ENCODE measurements at regions not wholly inside any gene's neighbourhood (a gene's known extent, or its start where the extent isn't known, plus 50 kb on each side); places are given as distances from the start of the nearest gene placed in this dataset.

DNA sequence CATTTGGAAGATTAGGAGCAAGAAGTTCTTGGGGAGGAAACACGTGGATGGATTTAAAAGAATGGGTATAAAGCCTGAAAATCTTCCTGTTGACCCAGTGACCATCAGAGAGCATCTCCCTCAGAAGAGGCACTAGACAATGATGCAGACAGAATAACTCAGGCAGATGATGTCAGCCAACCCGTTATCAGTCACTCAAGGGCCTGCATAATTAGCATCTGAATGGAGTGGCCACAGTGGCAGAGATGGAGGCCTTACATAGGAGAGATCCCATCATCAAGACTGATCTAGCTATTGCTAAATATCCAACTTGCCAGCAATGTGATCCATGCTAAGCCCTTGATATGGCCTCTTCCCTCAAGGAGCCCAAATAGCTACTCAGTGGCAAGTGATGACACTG is 70.7 kb upstream of the CD82 start:
- no peaks in the 10 kb centered on the region for H3K4me1 ChIP-seq
- peaks cover 0 to 4% (median 0%) of the 10 kb centered on the region in 12 donors for H3K9me3 ChIP-seq
- no peaks in the 10 kb centered on the region for H3K27me3 ChIP-seq
- intact Hi-C loops (cut with DNase I): no loop called here
- DNase-seq (no peak), ATAC-seq (no peak)
- 70 to 81% (median 74%) methylated on average over 2 of the region's 2 CpGs for WGBS, 4 donors
- TF ChIP-seq, protein P1, sequence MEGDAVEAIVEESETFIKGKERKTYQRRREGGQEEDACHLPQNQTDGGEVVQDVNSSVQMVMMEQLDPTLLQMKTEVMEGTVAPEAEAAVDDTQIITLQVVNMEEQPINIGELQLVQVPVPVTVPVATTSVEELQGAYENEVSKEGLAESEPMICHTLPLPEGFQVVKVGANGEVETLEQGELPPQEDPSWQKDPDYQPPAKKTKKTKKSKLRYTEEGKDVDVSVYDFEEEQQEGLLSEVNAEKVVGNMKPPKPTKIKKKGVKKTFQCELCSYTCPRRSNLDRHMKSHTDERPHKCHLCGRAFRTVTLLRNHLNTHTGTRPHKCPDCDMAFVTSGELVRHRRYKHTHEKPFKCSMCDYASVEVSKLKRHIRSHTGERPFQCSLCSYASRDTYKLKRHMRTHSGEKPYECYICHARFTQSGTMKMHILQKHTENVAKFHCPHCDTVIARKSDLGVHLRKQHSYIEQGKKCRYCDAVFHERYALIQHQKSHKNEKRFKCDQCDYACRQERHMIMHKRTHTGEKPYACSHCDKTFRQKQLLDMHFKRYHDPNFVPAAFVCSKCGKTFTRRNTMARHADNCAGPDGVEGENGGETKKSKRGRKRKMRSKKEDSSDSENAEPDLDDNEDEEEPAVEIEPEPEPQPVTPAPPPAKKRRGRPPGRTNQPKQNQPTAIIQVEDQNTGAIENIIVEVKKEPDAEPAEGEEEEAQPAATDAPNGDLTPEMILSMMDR (IDR thresholded peaks at IDR 0.05): no peak
- TF ChIP-seq POLR2A (IDR thresholded peaks at IDR 0.05): no peak
- no peaks in the 10 kb centered on the region for H3K36me3 ChIP-seq
- no peak overlapping the region for H3K4me3 ChIP-seq
- no peak overlapping the region for H3K27ac ChIP-seq

DNA sequence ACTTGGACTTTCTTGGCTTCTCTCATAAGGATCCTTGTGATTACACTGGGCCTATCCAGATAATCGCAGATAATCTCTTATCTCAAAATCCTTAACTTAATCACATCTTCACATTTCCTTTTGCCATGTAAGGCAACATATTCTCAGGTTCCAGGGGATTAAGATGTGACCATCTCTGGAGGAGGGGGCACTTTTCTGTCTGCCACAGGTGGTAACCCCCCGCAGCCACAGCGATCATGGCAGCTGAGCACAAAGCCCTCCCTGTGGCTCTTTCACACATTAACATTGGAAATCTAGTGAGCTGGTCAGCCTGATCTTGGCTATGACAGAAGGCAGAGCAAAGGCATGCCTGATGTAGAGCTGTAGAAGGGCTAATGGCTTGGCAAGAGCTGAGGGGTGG is 69.1 kb upstream of the CD82 start:
- peaks cover 0 to 4% (median 0%) of the 10 kb centered on the region in 12 donors for H3K9me3 ChIP-seq
- no peaks in the 10 kb centered on the region for H3K36me3 ChIP-seq
- H3K27ac ChIP-seq: no peak overlapping the region
- no peak for DNase-seq
- intact Hi-C loops (cut with DNase I): no loop called here
- no peak for ATAC-seq
- TF ChIP-seq POLR2A (IDR thresholded peaks at IDR 0.05): no peak
- TF ChIP-seq, protein P1 (IDR thresholded peaks at IDR 0.05): no peak
- 85 to 93% (median 87%) methylated on average over 3 of the region's 3 CpGs for WGBS, 4 donors
- no peak overlapping the region for H3K4me3 ChIP-seq
- no peaks in the 10 kb centered on the region for H3K27me3 ChIP-seq
- H3K4me1 ChIP-seq: no peaks in the 10 kb centered on the region

DNA sequence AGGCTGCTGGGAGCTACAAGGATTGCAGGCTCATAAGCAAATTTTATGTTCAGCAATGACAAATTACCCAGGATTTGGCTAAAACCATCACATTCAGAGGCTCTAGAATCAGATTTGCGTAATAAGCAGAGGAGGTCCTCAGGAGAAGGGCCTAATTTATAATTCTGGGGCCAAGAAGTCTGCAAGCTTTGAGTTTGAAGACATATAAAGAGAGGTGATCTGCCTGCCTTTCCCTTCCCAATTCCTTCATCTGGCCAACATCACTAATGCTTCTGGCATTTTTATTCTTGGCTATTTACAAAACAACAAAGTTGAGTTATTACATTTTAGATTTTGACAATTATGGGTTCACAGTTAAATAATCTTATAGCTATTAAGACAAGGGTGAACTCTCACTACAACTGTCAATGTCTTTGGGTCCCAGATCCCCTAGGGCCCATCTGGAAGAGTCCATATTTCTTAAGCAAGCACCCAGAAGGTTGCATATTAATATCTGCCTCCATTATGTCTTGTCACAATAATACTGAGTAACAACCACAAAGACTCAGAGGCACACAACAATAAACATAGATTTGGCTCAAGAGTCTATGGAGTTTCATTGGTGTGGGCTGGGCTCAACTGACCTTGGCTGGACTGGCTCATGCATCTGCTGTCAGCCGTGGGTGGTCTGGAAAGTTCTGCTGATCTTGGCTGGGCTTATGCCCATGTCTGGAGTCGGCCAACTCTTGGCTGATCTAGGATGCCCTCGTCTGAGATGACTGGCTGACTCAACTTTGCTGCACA is 67.2 kb upstream of the CD82 start:
- Histone ChIP-seq H3K4me3 (no peak overlapping the region), H3K27me3 (no peaks in the 10 kb centered on the region), H3K36me3 (no peaks in the 10 kb centered on the region), H3K9me3 (peaks cover 0 to 4% (median 0%) of the 10 kb centered on the region in 12 donors), H3K27ac (no peak overlapping the region), H3K4me1 (no peaks in the 10 kb centered on the region)
- intact Hi-C loops (cut with DNase I): no loop called here
- WGBS, 4 donors: 73 to 91% (median 82%) methylated on average over 4 of the region's 4 CpGs
- peak in 2 of 4 donors; percentile 32 to 45 for ATAC-seq
- no peak for TF ChIP-seq POLR2A (IDR thresholded peaks at IDR 0.05)
- TF ChIP-seq, protein P1 (IDR thresholded peaks at IDR 0.05): no peak
- DNase-seq: no peak

DNA sequence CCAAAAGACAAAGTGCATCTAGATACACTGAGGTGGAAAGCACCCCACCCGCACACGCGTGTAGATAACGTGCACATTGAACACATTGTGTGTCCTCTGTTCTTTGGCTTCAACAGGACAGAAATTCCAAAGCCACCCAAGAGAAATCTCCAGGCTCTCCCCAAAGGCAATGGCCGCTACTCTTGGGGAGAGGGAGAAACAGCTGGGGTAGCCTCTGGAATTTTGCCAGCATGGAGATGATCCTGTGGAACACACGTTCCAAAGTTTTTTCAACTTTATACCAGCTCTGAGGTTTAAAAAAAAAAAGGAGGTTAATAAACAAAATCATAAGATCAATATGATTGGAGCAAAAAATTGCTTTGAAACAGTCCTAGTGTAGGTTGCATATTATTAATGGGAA is 63.0 kb upstream of the CD82 start:
- Histone ChIP-seq H3K9me3 (peaks cover 0 to 5% (median 0%) of the 10 kb centered on the region in 12 donors), H3K4me1 (no peaks in the 10 kb centered on the region), H3K4me3 (no peak overlapping the region), H3K27ac (no peak overlapping the region), H3K27me3 (no peaks in the 10 kb centered on the region), H3K36me3 (no peaks in the 10 kb centered on the region)
- WGBS, 4 donors: 86 to 90% (median 87%) methylated on average over 6 of the region's 6 CpGs
- no peak for TF ChIP-seq POLR2A (IDR thresholded peaks at IDR 0.05)
- TF ChIP-seq, protein P1 (IDR thresholded peaks at IDR 0.05): no peak
- DNase-seq (no peak), ATAC-seq (no peak)
- intact Hi-C loops (cut with DNase I): no loop called here
